H9 (cell line): ENCODE measurements at regions not wholly inside any gene's neighbourhood (a gene's known extent, or its start where the extent isn't known, plus 50 kb on each side); places are given as distances from the start of the nearest gene placed in this dataset.

Experiments
- DNase-seq: peaks from one replicate; pipeline ENCODE4 v3.0.0-alpha.2; 2017
- H2AFZ ChIP-seq: one replicate; pipeline ENCODE4 v1.6.1; 2013; ENCODE audit warnings: mild to moderate bottlenecking, low read length, control low read depth, moderate library complexity
- H2AK5ac ChIP-seq: 2 replicates; pipeline ENCODE4 v1.6.1; 2013; ENCODE audit warnings: low read length, control low read depth, mixed read lengths; ENCODE audit not compliant: insufficient read length
- H2BK120ac ChIP-seq: one replicate; pipeline ENCODE4 v1.6.1; 2013; ENCODE audit warnings: low read depth, mild to moderate bottlenecking, low read length, control low read depth, inconsistent platforms; ENCODE audit not compliant: poor library complexity, severe bottlenecking
- H2BK12ac ChIP-seq: 2 replicates; pipeline ENCODE4 v1.6.1; 2013; ENCODE audit warnings: low read length, control low read depth, mixed read lengths, low read depth; ENCODE audit not compliant: insufficient read length
- H2BK15ac ChIP-seq: 2 replicates; pipeline ENCODE4 v1.6.1; 2013; ENCODE audit warnings: low read depth, low read length, control low read depth
- H2BK20ac ChIP-seq: one replicate; pipeline ENCODE4 v1.6.1; 2013; ENCODE audit warnings: low read depth, mild to moderate bottlenecking, low read length, control low read depth, inconsistent platforms; ENCODE audit not compliant: poor library complexity, severe bottlenecking
- H2BK5ac ChIP-seq: 2 replicates; pipeline ENCODE4 v1.6.1; 2013; ENCODE audit warnings: low read length, control low read depth, mixed read lengths; ENCODE audit not compliant: insufficient read length
- H3K14ac ChIP-seq: 2 replicates; pipeline ENCODE4 v1.6.1; 2013; ENCODE audit warnings: low read length, control low read depth; ENCODE audit not compliant: insufficient read depth
- H3K18ac ChIP-seq: 2 replicates; pipeline ENCODE4 v1.6.1; 2013; ENCODE audit warnings: low read depth, mild to moderate bottlenecking, mixed read lengths, low read length, control low read depth; ENCODE audit not compliant: insufficient read length
- H3K23ac ChIP-seq: 2 replicates; pipeline ENCODE4 v1.6.1; 2013; ENCODE audit warnings: low read length, control low read depth, mixed read lengths, low read depth; ENCODE audit not compliant: insufficient read length
- H3K23me2 ChIP-seq: 2 replicates; pipeline ENCODE4 v1.6.1; 2013; ENCODE audit warnings: low read depth, mild to moderate bottlenecking, mixed read lengths, low read length, control low read depth; ENCODE audit not compliant: insufficient read length, poor library complexity, severe bottlenecking
- H3K27ac ChIP-seq: 2 replicates; pipeline ENCODE4 v1.5.1; 2013; ENCODE audit warnings: low read length, control low read depth, mixed read lengths, low read depth; ENCODE audit not compliant: insufficient read length
- H3K27me3 ChIP-seq: 2 replicates; pipeline ENCODE4 v1.6.1; 2013; ENCODE audit warnings: low read length, control low read depth, inconsistent platforms; ENCODE audit not compliant: insufficient read depth
- H3K4ac ChIP-seq: 2 replicates; pipeline ENCODE4 v1.6.1; 2013; ENCODE audit warnings: low read depth, mild to moderate bottlenecking, control low read depth, inconsistent platforms, low read length, moderate library complexity
- H3K4me1 ChIP-seq: 2 replicates; pipeline ENCODE4 v1.6.1; 2013; ENCODE audit warnings: low read length, control low read depth, inconsistent platforms; ENCODE audit not compliant: insufficient read depth
- H3K4me2 ChIP-seq: 2 replicates; pipeline ENCODE4 v1.6.1; 2013; ENCODE audit warnings: low read length, control low read depth, mixed read lengths; ENCODE audit not compliant: insufficient read length, insufficient read depth
- H3K56ac ChIP-seq: 2 replicates; pipeline ENCODE4 v1.6.1; 2013; ENCODE audit warnings: low read depth, mild to moderate bottlenecking, mixed read lengths, low read length, control low read depth; ENCODE audit not compliant: insufficient read length
- H3K79me1 ChIP-seq: 2 replicates; pipeline ENCODE4 v1.6.1; 2013; ENCODE audit warnings: low read depth, mild to moderate bottlenecking, moderate library complexity, low read length, control low read depth, inconsistent platforms; ENCODE audit not compliant: insufficient read depth, poor library complexity, severe bottlenecking
- H3K79me2 ChIP-seq: 2 replicates; pipeline ENCODE4 v1.6.1; 2013; ENCODE audit warnings: low read length, control low read depth, inconsistent platforms; ENCODE audit not compliant: insufficient read depth
- H3K9ac ChIP-seq: 2 replicates; pipeline ENCODE4 v1.6.1; 2013; ENCODE audit warnings: low read length, control low read depth, mixed read lengths; ENCODE audit not compliant: insufficient read length; ENCODE audit errors: extremely low read depth
- H3K9me3 ChIP-seq: one replicate; pipeline ENCODE4 v1.6.1; 2013; ENCODE audit warnings: low read depth, low read length, inconsistent platforms; ENCODE audit not compliant: control insufficient read depth
- H3T11ph ChIP-seq: one replicate; pipeline ENCODE4 v1.6.1; 2013; ENCODE audit warnings: mild to moderate bottlenecking, low read length, control low read depth, inconsistent platforms
- H4K20me1 ChIP-seq: one replicate; pipeline ENCODE4 v1.6.1; 2013; ENCODE audit not compliant: control insufficient read depth, insufficient read length, insufficient read depth
- H4K5ac ChIP-seq: 2 replicates; pipeline ENCODE4 v1.6.1; 2013; ENCODE audit warnings: low read depth, mild to moderate bottlenecking, mixed read lengths, low read length, control low read depth; ENCODE audit not compliant: insufficient read length
- H4K8ac ChIP-seq: replicated peaks from 2 replicates; pipeline ENCODE4 v1.6.1; 2013; ENCODE audit warnings: low read length, control low read depth, mixed read lengths, low read depth; ENCODE audit not compliant: insufficient read length
- H4K91ac ChIP-seq: 2 replicates; pipeline ENCODE4 v1.6.1; 2013; ENCODE audit warnings: low read depth, mild to moderate bottlenecking, moderate library complexity, mixed read lengths, low read length, control low read depth; ENCODE audit not compliant: insufficient read length
- H3K27ac Mint-ChIP-seq, 3 experiments: 2 replicates in 2 of 3; 3 replicates in 1 of 3; pipeline ENCODE4 v1.8.0; 2020 to 2021; ENCODE audit warnings: mixed read lengths in 3 of 3, mild to moderate bottlenecking in 1 of 3, moderate library complexity in 1 of 3
- H3K27me3 Mint-ChIP-seq: 2 replicates; pipeline ENCODE4 v1.8.0; 2021; ENCODE audit warnings: low read depth, mild to moderate bottlenecking, moderate library complexity, mixed read lengths
- H3K36me3 Mint-ChIP-seq, 3 experiments: 2 replicates in 2 of 3; 3 replicates in 1 of 3; pipeline ENCODE4 v1.8.0; 2020 to 2021; ENCODE audit warnings: low read depth in 3 of 3, mixed read lengths in 3 of 3; ENCODE audit not compliant: insufficient read depth in 1 of 3
- H3K4me1 Mint-ChIP-seq, 2 experiments: 2 replicates each; pipeline ENCODE4 v1.8.0; 2020; ENCODE audit warnings: mixed read lengths in 2 of 2
- H3K4me3 Mint-ChIP-seq, 2 experiments: 2 replicates in 1 of 2; 3 replicates in 1 of 2; pipeline ENCODE4 v1.8.0; 2020 to 2021; ENCODE audit warnings: mild to moderate bottlenecking in 2 of 2, mixed read lengths in 2 of 2, moderate library complexity in 1 of 2
- H3K9me3 Mint-ChIP-seq, 2 experiments: 2 replicates in 1 of 2; 3 replicates in 1 of 2; pipeline ENCODE4 v1.8.0; 2020; ENCODE audit warnings: mild to moderate bottlenecking in 2 of 2, mixed read lengths in 2 of 2, moderate library complexity in 1 of 2
- CTCF ChIP-seq: fragments of 200-600 bp; sonication (generic); conservative IDR thresholded peaks from 3 replicates; pipeline ENCODE4 v1.8.0; 2021; ENCODE audit warnings: antibody characterized with exemption, mild to moderate bottlenecking
- WGBS: extraction: QIAGEN DNeasy Blood & Tissue Kit; methylation state at CpG from one replicate; pipeline ENCODE4 v1.1.7; 2013; ENCODE audit warnings: missing lambda C conversion rate, low lambda C conversion rate, mixed read lengths; ENCODE audit not compliant: insufficient read length; ENCODE audit errors: extremely low coverage; 5-methylcytosine and 5-hydroxymethylcytosine counted together

- WGBS, result no CpG with 5 or more reads among the region's 5 CpGs
Measured at GRCh38 chr18:45512363-45512953, 102.8 kb upstream of the SLC14A2 start.

More at GRCh38 chr18:45512363-45512953, 102.8 kb upstream of the SLC14A2 start:
- Histone ChIP-seq H2BK20ac (no peak overlapping the region), H3K4me2 (no peak overlapping the region), H3K14ac (no peak overlapping the region), H4K20me1 (no peaks in the 10 kb centered on the region), H4K91ac (no peak overlapping the region), H3K4me1 (no peaks in the 10 kb centered on the region; the same call in 1 of the 2 replicates), H2BK120ac (no peak overlapping the region), H4K8ac (no peak overlapping the region), H3K23ac (no peak overlapping the region), H3K23me2 (no peaks in the 10 kb centered on the region), H3K56ac (no peak overlapping the region), H3K9me3 (no peaks in the 10 kb centered on the region), H3K27ac (no peak overlapping the region), H3K79me1 (no peaks in the 10 kb centered on the region), H3K18ac (no peak overlapping the region), H3K9ac (no peak overlapping the region), H4K5ac (no peak overlapping the region), H2BK15ac (no peak overlapping the region), H3K4ac (no peak overlapping the region), H3T11ph (no peak overlapping the region), H2BK12ac (no peak overlapping the region), H3K79me2 (no peaks in the 10 kb centered on the region), H2BK5ac (no peak overlapping the region), H2AFZ (no peak overlapping the region), H3K27me3 (no peaks in the 10 kb centered on the region), H2AK5ac (no peak overlapping the region)
- Mint-ChIP-seq H3K9me3 (peaks cover 0 to 2% of the 10 kb centered on the region in 2 experiments; a peak in 2 of 5 replicates), H3K27me3 (peaks cover 4% of the 10 kb centered on the region), H3K4me3 (no peak overlapping the region), H3K27ac (no peak overlapping the region), H3K36me3 (no peaks in the 10 kb centered on the region), H3K4me1 (peaks cover 6 to 8% of the 10 kb centered on the region in 2 experiments)
- TF ChIP-seq CTCF, result no peak
- DNase-seq, result no peak
